GM12891 (cell line): ENCODE measurements at regions not wholly inside any gene's neighbourhood (a gene's known extent, or its start where the extent isn't known, plus 50 kb on each side); places are given as distances from the start of the nearest gene placed in this dataset.

ENCODE experiments used
- DNase-seq: peaks from one replicate; pipeline ENCODE4 v3.0.0; 2011; ENCODE audit warnings: low spot score; ENCODE audit not compliant: insufficient read length
- FAIRE-seq: peaks from 2 replicates; lab custom pipeline; 2011; peaks lifted over from hg19 to GRCh38; lab: Jason Lieb, UNC
- PAX5 ChIP-seq: IDR thresholded peaks from 2 replicates; pipeline ENCODE4 v1.6.1; 2011; ENCODE audit warnings: low read length, moderate library complexity, mild to moderate bottlenecking; ENCODE audit not compliant: insufficient read depth, severe bottlenecking
- POLR2A ChIP-seq: IDR thresholded peaks from 2 replicates; pipeline ENCODE4 v1.6.1; 2011; ENCODE audit warnings: low read depth, low read length, control low read depth
- POLR2AphosphoS5 ChIP-seq: IDR thresholded peaks from 2 replicates; pipeline ENCODE4 v1.6.1; 2011; ENCODE audit warnings: low read depth, low read length, control low read depth
- POU2F2 ChIP-seq: IDR thresholded peaks from 2 replicates; pipeline ENCODE4 v1.6.1; 2011; ENCODE audit warnings: low read depth, mild to moderate bottlenecking, control low read depth, low read length, moderate library complexity
- SPI1 ChIP-seq: IDR thresholded peaks from 2 replicates; pipeline ENCODE4 v1.6.1; 2011; ENCODE audit warnings: low read depth, low read length, control low read depth
- TAF1 ChIP-seq: IDR thresholded peaks from 2 replicates; pipeline ENCODE4 v1.6.1; 2011; ENCODE audit warnings: low read depth, low read length, control low read depth

DNA sequence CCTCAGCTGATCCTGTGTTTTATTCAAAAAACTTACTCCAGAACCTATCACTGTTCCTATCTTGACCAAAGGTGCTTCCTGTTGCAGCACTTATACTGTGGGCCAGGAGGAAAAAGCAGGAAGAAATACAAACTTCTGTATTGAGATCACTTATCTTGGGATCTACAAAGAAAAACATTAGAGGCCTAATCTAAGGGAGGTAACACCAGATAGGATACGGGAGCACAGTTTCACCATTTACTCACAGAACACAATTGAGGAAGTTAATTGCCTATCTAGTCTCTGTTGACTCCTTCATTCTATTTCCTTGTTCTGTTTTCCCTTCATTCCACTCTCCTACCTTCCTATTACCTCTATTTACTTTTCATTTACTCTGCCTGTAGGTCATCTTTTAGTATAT is 287.2 kb upstream of the LINC00305 start:
- TF ChIP-seq TAF1 (no peak), POU2F2 (no peak), POLR2AphosphoS5 (no peak)
- no peak for DNase-seq
- no peak for FAIRE-seq

DNA sequence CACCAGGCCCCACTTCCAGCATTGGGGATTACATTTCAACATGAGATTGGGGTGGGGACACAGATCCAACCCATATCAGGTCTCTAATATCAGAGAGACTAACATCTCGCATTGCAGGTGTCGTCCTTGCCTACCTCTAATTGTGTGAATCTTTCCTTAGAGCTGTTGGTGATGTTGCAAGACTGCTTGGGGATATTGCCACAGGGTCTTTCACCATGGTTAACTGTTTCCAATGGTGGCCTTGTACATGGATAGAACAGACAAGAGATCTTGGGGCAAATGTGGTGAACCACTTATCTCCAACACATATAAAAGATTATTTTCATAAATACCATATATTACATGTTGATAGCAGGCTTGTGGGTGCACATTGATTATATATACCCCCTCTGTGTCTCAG is 270.3 kb upstream of the LINC00305 start:
- TF ChIP-seq TAF1 (no peak), POLR2AphosphoS5 (no peak), POLR2A (no peak), POU2F2 (no peak), SPI1 (no peak), PAX5 (no peak)
- FAIRE-seq (no peak), DNase-seq (no peak)

DNA sequence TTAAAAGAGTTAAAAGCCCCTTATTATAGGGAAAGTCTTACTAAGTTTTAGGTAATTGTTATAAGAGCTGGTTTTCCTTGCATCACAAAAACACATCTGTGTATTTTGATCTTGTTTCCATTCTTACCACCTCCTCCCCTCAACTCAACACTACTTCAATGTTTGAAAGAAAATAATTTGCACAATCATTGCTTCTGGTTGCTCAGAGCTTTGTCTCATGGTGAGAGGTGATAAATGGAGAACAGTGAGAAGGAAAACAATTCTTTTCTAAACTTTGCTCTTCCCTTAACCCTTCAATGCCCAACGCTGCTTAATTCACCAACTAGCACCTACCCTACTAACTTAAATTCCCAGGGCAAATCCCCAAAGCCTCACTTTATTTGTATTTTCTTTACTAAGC is 268.1 kb upstream of the LINC00305 start:
- DNase-seq, result no peak
- no peak for FAIRE-seq
- TF ChIP-seq POU2F2 (no peak), POLR2A (no peak), POLR2AphosphoS5 (no peak), TAF1 (no peak), PAX5 (no peak), SPI1 (no peak)

DNA sequence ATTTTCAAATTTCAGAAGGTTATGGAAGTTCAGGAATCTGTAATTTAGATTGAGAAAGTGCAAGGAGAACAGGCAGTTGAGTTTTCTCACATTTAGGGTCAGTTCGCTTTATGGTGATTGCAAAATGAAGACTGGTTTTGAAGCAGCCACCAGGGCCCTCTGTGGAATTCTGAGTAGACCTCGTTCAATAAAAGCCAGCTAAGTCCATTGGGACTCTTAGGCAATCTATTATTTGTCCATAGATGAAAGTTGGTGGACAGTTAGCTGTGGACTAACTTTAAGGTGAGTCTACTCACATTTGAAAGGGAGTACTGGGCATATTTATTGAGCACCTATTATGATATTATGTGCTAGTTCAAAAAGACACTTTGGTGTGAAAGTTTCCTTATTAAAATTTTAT is 266.3 kb upstream of the LINC00305 start:
- no peak for FAIRE-seq
- no peak for DNase-seq
- TF ChIP-seq SPI1, result no peak
- no peak for TF ChIP-seq TAF1
- TF ChIP-seq PAX5, result no peak
- no peak for TF ChIP-seq POLR2AphosphoS5
- no peak for TF ChIP-seq POU2F2
- TF ChIP-seq POLR2A, result no peak

DNA sequence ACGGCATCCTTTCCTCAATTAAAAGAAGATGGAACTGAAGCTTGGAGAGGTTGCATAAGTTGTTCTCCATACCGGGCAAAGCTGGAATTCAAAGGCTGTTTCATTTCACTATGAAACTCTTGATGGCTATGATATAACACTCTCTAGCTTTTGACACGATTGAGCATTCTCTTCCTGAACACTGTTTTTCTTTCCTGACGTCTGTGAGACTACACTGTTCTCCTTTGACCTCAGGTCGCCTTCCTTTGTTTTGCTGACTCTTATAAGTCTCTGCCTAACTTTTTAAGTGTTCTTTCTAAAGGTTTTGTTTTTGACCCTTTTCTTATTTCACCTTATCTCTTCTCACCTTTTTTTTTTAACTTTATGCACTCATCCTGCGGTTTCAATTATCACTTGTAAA is 261.8 kb upstream of the LINC00305 start:
- TF ChIP-seq TAF1 (no peak), POLR2A (no peak)
- no peak for DNase-seq
- no peak for FAIRE-seq

DNA sequence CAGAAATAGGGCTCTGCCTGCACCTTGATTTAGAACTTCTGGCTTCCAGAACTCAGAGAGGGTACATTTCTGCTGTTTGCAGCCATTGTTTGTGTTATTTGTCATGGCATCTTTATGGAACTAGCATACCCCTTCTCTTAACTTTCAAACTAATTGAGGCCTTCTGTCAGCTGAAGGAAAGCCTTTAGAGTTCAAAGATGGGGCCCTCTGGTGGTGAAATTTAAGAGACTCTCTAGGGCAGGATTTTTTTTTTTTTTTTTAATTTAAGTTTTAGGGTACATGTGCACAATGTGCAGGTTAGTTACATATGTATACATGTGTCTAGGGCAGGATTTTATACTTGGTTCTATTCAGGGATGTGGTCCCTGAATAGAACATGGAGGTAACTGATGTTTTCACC is 260.6 kb upstream of the LINC00305 start:
- FAIRE-seq, result no peak
- peak; percentile 3 for DNase-seq
- TF ChIP-seq PAX5, result no peak
- TF ChIP-seq POLR2AphosphoS5, result no peak
- no peak for TF ChIP-seq POLR2A
- TF ChIP-seq TAF1, result no peak
- TF ChIP-seq SPI1, result no peak
- no peak for TF ChIP-seq POU2F2

DNA sequence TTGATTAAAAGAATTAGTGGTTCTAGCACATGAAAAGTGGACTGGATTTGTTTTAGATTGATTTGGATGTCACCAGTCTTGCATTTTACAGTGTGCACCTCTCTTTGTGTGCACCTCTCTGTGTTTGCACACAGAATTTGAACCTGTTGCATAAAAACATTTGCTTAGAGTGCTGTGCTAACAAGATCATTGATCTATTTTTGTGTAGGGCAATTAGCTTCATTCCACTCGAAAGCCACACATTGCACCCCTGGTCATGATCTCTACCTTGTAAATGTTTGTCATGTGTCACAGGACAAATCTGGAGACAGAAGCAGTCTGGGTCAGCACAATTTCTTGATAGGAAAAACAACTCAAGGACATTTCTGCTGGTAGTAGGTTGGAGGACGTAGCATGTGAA is 258.7 kb upstream of the LINC00305 start:
- no peak for DNase-seq
- no peak for TF ChIP-seq PAX5
- no peak for TF ChIP-seq TAF1
- no peak for TF ChIP-seq SPI1
- TF ChIP-seq POU2F2, result no peak
- TF ChIP-seq POLR2A, result no peak
- no peak for FAIRE-seq

DNA sequence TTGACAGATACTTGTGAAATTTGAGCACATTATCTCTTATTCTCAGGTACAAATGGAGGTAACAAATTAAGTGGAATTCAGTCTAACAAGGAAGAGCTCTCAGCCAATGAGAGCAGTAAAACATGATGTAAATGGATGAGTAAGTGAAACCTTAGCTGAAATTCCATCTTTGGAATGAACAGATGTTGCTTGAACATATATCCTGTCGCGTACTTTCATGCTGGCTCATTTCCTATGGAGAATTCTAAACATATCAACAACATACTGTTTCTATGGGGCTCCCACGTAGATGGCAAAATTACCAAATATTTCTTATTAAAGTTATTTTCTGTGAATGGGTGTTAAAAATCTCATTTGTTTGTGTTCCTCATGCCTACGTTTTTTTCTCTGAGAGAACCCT is 256.3 kb upstream of the LINC00305 start:
- no peak for DNase-seq
- TF ChIP-seq POLR2A (no peak), TAF1 (no peak), SPI1 (no peak), PAX5 (no peak), POU2F2 (no peak), POLR2AphosphoS5 (no peak)
- no peak for FAIRE-seq

DNA sequence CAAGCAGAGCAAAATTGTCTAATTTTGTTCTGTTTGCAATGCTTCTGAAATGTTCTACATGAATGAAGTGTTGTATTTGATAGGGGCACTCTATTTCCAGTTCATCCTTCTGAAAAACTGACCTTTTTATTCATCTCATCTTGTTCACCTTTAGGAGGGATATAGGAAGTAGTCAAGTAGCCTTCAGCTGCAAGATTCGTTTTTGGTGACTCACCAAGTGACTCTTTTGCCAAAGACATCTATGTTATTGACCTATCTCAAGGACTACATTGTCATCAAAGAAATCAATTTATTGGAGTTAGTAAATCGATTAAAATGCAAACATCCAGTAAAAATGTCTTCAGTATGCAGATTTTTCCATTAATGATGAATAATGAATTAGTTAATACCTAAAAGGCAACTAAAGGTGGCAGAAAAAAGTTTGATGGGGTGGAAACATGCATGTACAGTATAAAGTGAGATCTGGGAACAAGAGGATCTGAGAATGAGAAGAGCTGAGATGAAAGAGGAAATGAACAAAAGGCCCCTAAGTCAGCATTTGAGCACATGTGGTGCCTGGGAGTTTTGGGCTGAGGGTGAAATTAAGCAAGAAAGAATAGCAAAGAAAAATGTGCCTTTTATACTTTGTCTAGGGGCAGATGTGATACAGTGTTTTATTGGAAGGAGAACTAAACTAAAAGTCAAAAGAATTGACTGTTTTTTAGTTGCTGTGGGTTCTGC is 255.1 kb upstream of the LINC00305 start:
- no peak for TF ChIP-seq PAX5
- TF ChIP-seq POLR2AphosphoS5, result no peak
- no peak for TF ChIP-seq TAF1
- peak; percentile 75 for TF ChIP-seq SPI1
- TF ChIP-seq POLR2A, result no peak
- FAIRE-seq, result no peak
- no peak for DNase-seq

DNA sequence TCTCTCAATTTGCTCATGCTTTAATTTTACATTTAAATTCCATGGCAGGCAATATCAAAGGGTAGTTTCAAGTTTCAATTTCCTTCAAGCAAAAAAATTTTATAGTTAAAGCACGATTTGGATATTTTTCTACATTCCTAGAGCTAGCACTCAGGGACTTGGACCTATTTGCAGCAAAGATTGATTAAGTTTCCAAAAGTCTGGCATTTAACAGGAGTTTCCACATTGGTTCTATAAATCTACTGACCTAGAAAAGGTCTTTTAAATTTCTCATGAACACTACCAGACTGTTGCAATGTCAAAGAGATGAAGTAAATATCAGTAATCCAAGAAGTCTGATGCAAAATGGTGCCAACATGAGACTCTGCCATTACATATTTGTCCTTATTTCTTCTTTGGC is 253.7 kb upstream of the LINC00305 start:
- TF ChIP-seq POLR2A, result no peak
- TF ChIP-seq TAF1, result no peak
- TF ChIP-seq POU2F2, result no peak
- no peak for FAIRE-seq

More for the DNA sequence above, 253.7 kb upstream of the LINC00305 start:
- DNase-seq, result no peak
